ACC112 (cell line): ENCODE measurements at regions not wholly inside any gene's neighbourhood (a gene's known extent, or its start where the extent isn't known, plus 50 kb on each side); places are given as distances from the start of the nearest gene placed in this dataset.

Experiments
- H2AFZ ChIP-seq: fragments of 200-600 bp; sonication (generic); one replicate; pipeline ENCODE4 v1.6.0; 2017; ENCODE audit warnings: antibody characterized with exemption, low read length; ENCODE audit not compliant: unreplicated experiment
- H3K27ac ChIP-seq: fragments of 200-600 bp; sonication (generic); 2 replicates; pipeline ENCODE4 v1.5.1; 2014; ENCODE audit warnings: low read depth, mild to moderate bottlenecking, antibody characterized with exemption, low read length, moderate library complexity
- H3K27me3 ChIP-seq: fragments of 200-600 bp; sonication (generic); 2 replicates; pipeline ENCODE4 v1.6.1; 2014; ENCODE audit warnings: mild to moderate bottlenecking, antibody characterized with exemption, low read length, moderate library complexity, mixed read lengths; ENCODE audit not compliant: insufficient read depth
- H3K36me3 ChIP-seq: fragments of 200-600 bp; sonication (generic); 2 replicates; pipeline ENCODE4 v1.6.1; 2016; ENCODE audit warnings: mild to moderate bottlenecking, antibody characterized with exemption, low read length, moderate library complexity, mixed read lengths; ENCODE audit not compliant: insufficient read depth
- H3K4me1 ChIP-seq: fragments of 200-600 bp; sonication (generic); one replicate; pipeline ENCODE4 v1.6.1; 2016; ENCODE audit warnings: low read length, mixed read lengths; ENCODE audit not compliant: insufficient read depth, unreplicated experiment, control insufficient read depth
- H3K4me3 ChIP-seq: fragments of 200-600 bp; sonication (generic); 2 replicates; pipeline ENCODE4 v1.5.1; 2014; ENCODE audit warnings: mild to moderate bottlenecking, low read depth, low read length
- H3K79me2 ChIP-seq: fragments of 200-600 bp; sonication (generic); one replicate; pipeline ENCODE4 v1.6.0; 2016; ENCODE audit warnings: low read length; ENCODE audit not compliant: control insufficient read depth, unreplicated experiment, insufficient read depth

DNA sequence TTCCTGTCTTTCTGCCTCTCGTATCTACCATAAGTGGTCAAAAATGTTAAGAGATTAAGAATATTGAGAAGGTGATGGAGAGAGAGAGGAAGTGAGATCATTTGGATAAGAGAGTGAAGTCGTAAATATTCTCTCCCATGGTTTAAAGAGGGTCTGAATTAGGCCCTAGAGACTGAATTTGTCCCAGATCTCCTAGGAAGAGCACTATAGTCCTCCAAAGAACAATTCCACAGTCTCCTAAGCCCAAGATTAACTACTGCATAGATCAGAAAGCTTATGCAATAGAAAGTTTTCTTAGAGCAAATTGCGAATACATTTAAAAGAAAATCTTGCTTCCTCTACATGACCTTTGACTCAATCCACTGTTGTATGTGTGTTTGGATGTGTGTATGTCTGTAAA, 598.8 kb downstream of the TUSC7 start:
- Histone ChIP-seq H3K27me3 (no peaks in the 10 kb centered on the region), H3K27ac (no peak overlapping the region), H3K4me3 (no peak overlapping the region)

DNA sequence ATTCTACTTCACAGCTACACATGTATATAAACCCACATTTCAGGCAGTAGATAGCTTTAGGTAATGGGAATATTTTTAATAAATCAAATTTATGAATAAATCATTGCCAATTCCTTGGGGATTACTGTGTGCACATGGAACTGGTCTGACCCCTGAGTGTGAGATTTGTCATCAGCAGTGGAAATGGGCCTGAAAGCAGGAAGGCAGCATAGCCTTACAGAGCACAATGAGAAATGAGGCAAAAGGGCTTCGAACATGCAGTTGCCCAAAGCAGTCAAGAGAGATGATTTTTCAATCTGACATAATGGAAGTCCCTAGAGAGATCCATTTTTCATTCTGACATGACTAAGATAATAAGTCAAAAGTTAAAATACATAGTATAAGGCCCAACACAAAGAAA, 599.2 kb downstream of the TUSC7 start:
- Histone ChIP-seq H3K4me3 (no peak overlapping the region), H3K36me3 (no peaks in the 10 kb centered on the region), H2AFZ (no peak overlapping the region), H3K4me1 (no peaks in the 10 kb centered on the region), H3K27ac (no peak overlapping the region), H3K27me3 (no peaks in the 10 kb centered on the region), H3K79me2 (no peaks in the 10 kb centered on the region)

More for the DNA sequence above, 598.8 kb downstream of the TUSC7 start:
- Histone ChIP-seq H2AFZ (no peak overlapping the region), H3K36me3 (no peaks in the 10 kb centered on the region), H3K4me1 (no peaks in the 10 kb centered on the region), H3K79me2 (no peaks in the 10 kb centered on the region)

DNA sequence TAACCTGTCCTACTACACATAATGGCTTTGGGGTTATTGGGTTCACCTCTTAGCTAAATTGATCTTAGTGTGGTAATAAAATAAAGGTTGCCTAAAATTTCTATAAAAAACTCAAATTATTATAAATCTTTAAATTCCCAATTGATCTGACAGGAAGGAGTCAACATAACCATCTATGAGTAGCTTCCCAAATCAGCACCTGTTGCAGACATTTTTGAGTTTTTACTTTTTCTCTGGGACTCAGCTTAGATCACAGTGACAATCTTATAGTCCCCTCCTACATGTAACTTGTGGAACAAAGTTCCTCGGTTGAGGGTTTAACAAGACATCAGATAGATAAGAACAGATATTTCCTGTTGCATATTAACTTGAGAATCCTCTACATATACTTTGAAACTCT, 601.0 kb downstream of the TUSC7 start:
- no peaks in the 10 kb centered on the region for H3K79me2 ChIP-seq

DNA sequence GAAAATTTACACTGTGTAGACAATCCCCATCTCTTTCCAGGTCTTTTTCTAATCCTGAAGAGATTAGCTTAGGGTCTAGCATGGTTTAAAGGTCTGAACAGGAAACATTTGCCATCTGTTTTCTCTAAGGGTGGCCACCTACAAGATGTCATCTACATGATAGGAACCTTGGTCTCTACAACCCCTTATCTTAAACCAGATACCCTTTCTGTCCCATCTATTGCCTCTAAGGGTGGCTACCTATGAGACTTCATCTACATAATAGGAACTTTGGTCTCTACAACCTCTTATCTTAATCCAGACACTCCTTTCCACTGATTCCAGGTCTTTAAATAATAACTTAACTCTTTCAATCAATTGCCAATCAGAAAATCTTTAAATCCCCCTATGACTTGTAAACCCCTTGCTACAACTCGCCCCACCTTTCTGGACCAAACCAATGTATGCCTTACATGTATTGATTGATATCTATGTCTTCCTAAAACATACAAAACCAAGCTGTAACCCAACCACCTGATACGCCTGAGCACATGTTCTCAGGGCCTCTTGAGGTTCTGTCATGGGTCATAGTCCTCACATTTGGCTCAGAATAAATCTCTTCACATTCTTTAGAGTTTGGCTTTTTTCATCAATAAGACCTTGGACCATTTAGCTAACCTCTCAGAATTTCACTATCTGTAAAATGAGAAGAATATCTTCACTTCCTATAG, 605.0 kb downstream of the TUSC7 start:
- H3K4me1 ChIP-seq, result no peaks in the 10 kb centered on the region
- no peaks in the 10 kb centered on the region for H3K36me3 ChIP-seq
- no peak overlapping the region for H3K27ac ChIP-seq
- no peaks in the 10 kb centered on the region for H3K79me2 ChIP-seq
- no peak overlapping the region for H2AFZ ChIP-seq
- no peaks in the 10 kb centered on the region for H3K27me3 ChIP-seq
- H3K4me3 ChIP-seq, result no peak overlapping the region

More for the DNA sequence above, 601.0 kb downstream of the TUSC7 start:
- no peak overlapping the region for H3K27ac ChIP-seq
- no peaks in the 10 kb centered on the region for H3K4me1 ChIP-seq
- H3K36me3 ChIP-seq, result no peaks in the 10 kb centered on the region
- H2AFZ ChIP-seq, result no peak overlapping the region
- H3K27me3 ChIP-seq, result no peaks in the 10 kb centered on the region
- H3K4me3 ChIP-seq, result no peak overlapping the region

DNA sequence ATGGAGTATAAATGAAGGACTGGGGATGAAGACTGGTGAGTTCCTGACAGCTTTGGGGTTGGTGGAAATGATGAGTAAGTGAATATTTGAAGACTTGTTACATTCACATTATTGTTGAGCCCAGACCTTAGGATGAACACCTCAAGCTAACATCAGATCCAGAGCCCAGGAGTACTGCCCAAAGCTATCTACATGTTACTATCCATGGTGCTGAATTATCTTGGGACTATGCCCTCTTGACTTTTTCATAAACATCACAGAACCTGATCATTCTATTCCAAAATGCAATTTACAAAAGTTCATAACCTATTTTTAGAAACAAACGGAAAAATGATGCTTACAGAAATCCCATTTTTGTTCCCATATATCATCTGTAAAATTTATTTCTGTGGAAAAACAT, 613.3 kb downstream of the TUSC7 start:
- H3K36me3 ChIP-seq, result no peaks in the 10 kb centered on the region
- H3K27ac ChIP-seq, result no peak overlapping the region
- no peaks in the 10 kb centered on the region for H3K79me2 ChIP-seq
- no peaks in the 10 kb centered on the region for H3K27me3 ChIP-seq
- no peak overlapping the region for H3K4me3 ChIP-seq
- H3K4me1 ChIP-seq, result no peaks in the 10 kb centered on the region
- no peak overlapping the region for H2AFZ ChIP-seq

DNA sequence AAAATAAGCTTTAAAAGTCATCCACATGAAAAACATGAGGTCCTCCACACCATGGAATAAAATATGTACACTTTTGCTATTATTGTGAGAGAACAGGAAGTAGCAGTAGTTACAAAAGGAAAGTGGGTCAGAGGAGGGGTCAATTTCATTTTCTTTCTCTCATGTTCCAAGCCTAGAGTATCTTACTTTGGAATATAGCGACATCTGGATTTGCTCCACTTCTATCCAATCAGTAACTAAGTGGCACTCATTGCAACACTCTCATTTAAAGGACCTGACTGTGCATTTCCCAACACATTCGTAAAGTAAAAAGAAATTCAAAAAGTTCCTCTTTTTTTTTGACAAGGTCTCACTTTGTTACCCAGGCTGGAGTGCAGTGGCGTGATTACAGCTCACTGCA, 637.3 kb downstream of the TUSC7 start:
- Histone ChIP-seq H3K79me2 (no peaks in the 10 kb centered on the region), H3K4me1 (no peaks in the 10 kb centered on the region), H3K27me3 (peaks cover 10% of the 10 kb centered on the region; the same call in 1 of the 2 replicates), H2AFZ (no peak overlapping the region), H3K36me3 (no peaks in the 10 kb centered on the region), H3K27ac (no peak overlapping the region), H3K4me3 (no peak overlapping the region)

DNA sequence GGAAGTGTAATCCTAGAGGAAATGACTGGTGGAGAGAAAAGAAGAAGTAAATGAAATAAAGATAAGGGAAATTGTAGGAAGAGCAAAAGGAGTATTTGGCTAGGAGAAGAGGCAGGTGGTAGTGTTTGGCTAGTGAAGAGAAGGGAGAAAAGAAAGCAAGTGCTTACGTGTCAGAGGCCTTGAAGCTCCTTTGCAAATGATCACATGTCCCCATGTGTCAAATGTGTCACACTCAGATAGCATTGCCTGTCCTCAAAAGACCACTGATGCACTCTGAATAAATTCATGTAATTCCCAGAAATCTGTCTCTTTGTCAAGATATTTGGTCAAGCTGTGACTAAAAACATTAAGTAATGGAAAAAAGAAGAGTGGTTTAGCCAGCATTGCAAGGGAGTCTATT, 639.3 kb downstream of the TUSC7 start:
- no peaks in the 10 kb centered on the region for H3K36me3 ChIP-seq
- H3K27me3 ChIP-seq, result peaks cover 7% of the 10 kb centered on the region; the same call in 1 of the 2 replicates
- no peaks in the 10 kb centered on the region for H3K4me1 ChIP-seq
- no peak overlapping the region for H2AFZ ChIP-seq
- H3K4me3 ChIP-seq, result no peak overlapping the region
- no peak overlapping the region for H3K27ac ChIP-seq
- no peaks in the 10 kb centered on the region for H3K79me2 ChIP-seq

DNA sequence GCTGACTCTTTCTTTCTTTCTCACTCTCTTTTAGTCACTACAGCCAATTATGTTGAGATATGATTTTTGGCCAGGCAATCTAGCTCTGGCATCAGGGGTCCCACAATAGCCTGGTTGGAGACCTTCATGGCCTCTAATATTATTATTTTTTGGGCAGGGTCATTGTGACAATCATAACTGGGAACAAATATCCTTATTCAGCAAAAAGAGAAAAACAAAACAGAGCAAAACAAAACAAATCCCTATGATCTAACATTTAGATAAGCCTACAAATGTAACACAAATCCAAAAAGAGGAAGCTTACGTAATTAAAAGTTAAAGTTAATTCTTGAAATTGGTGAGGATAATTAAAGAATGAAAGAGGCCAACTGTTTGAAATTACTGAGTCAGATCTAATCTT, 640.0 kb downstream of the TUSC7 start:
- Histone ChIP-seq H3K27ac (no peak overlapping the region), H3K27me3 (0 out of 2 replicates have a peak, but pooled peaks cover 2% of the 10 kb centered on the region), H3K4me3 (no peak overlapping the region), H2AFZ (no peak overlapping the region), H3K36me3 (no peaks in the 10 kb centered on the region), H3K79me2 (no peaks in the 10 kb centered on the region), H3K4me1 (no peaks in the 10 kb centered on the region)

DNA sequence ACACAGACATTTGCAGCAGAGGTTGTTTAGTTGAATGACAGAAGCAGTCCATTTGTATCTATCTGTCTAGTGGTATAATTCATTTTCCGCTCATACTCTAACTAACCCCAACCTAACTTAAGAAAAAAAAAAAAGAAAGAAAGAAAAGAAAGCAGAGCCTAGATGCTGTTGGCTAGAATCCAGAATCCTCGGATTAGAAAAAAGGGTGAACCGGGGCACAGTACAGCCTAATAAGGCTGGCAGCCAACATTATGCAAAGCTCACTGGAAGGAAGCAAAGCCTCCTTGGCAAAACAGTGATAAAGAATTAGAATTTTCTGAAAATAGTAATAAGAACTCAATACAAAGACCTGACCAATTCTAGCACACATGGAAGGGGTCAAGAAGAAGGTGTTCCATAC, 640.8 kb downstream of the TUSC7 start:
- H2AFZ ChIP-seq, result no peak overlapping the region
- H3K4me3 ChIP-seq, result no peak overlapping the region
- H3K27ac ChIP-seq, result no peak overlapping the region
- H3K4me1 ChIP-seq, result no peaks in the 10 kb centered on the region
- H3K27me3 ChIP-seq, result 0 out of 2 replicates have a peak, but pooled peaks cover 2% of the 10 kb centered on the region
- no peaks in the 10 kb centered on the region for H3K79me2 ChIP-seq
- no peaks in the 10 kb centered on the region for H3K36me3 ChIP-seq

DNA sequence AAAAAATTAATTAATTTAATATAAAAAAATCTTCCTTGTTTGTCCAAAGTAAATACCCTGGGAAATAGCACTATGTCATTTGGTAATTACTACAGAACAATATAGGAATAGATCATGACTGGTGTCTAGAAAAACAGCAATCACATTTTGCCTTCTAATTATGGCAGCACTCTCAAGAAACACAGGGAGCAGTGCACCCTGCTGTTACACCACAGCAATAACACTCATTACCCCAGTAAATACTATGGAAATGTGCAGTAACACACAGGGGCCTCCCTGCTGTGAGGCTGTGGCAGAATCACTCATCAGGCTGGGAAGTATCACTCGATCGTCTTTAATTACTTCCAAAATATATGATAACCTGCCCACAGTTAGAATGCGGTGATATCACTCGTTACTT, 646.0 kb downstream of the TUSC7 start:
- H3K4me1 ChIP-seq, result no peaks in the 10 kb centered on the region
- H3K79me2 ChIP-seq, result no peaks in the 10 kb centered on the region
- H3K27ac ChIP-seq, result no peak overlapping the region
- H3K27me3 ChIP-seq, result no peaks in the 10 kb centered on the region
- no peak overlapping the region for H3K4me3 ChIP-seq
- no peak overlapping the region for H2AFZ ChIP-seq
- H3K36me3 ChIP-seq, result no peaks in the 10 kb centered on the region

DNA sequence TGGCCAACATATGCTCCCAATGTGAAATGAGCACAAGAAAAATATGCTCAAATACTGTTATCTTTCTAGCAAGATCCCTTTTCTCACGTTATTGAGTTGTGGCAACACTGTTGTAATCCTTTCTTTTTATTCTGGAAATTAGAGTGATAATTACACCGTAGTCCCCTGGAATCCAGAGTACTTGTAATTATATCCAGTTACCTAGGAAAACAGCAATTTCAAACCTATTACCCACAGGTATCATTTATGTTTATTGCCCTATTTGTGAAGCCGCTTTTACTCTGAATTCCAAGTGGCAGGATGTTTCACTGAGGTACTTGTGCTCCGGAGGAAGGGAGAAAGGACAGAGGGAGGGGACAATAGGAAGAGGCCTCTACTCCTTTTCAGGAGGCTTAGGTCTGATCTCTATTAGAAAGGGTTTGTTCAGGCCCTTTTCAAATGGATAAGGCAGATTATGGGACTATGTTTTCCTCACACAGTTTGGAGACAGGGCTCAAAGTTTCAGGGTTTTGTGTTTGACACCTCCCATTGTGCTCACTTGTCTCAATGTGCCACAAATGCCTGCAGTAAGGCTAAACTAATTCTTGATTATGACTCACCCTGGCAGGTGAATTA, 646.6 kb downstream of the TUSC7 start:
- Histone ChIP-seq H2AFZ (no peak overlapping the region), H3K4me3 (no peak overlapping the region), H3K4me1 (no peaks in the 10 kb centered on the region)

More for the DNA sequence above, 646.6 kb downstream of the TUSC7 start:
- Histone ChIP-seq H3K36me3 (no peaks in the 10 kb centered on the region), H3K79me2 (no peaks in the 10 kb centered on the region), H3K27me3 (no peaks in the 10 kb centered on the region), H3K27ac (no peak overlapping the region)
